NCI-H1436 treated with DMSO at 0.1 percent for 48 hours (cell line): ENCODE measurements at regions not wholly inside any gene's neighbourhood (a gene's known extent, or its start where the extent isn't known, plus 50 kb on each side); places are given as distances from the start of the nearest gene placed in this dataset.
"Not testable (repeated sequence)": the region's sequence is repeated elsewhere in the genome, so short reads cannot be mapped to it uniquely, and the experiment has no call there.

Experiments
- DNase-seq: peaks from one replicate; lab custom pipeline; 2025; lab: John Stamatoyannopoulos, UW

- peak; percentile 12 for DNase-seq
Measured at GRCh38 chr17:21551081-21551881, 141.0 kb upstream of the KCNJ18 start.

DNA sequence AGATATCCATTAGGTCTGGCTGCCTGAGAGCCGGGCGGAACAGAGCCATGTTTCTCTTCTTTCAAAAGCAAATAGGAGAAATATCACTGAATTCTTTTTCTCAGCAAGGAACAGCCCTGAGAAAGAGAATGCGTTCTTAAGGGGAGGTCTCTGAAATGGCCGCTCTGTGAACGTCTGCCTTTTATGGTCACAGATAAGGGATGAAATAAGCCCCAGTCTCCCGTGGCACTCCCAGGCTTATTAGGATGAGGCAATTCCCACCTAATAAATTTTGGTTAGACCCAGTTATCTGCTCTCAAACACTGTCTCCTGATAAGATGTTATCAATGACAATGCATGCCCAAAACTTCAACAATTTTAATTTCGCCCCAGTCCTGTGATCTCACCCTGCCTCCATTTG lies 133.4 kb upstream of the KCNJ18 start:
- not testable (repeated sequence) for DNase-seq

GRCh38 chr17:21564262-21564661 lies 128.1 kb upstream of the KCNJ18 start:
- no peak for DNase-seq

- DNase-seq = not testable (repeated sequence)
Measured at GRCh38 chr17:21564757-21565156, 127.6 kb upstream of the KCNJ18 start.

DNA sequence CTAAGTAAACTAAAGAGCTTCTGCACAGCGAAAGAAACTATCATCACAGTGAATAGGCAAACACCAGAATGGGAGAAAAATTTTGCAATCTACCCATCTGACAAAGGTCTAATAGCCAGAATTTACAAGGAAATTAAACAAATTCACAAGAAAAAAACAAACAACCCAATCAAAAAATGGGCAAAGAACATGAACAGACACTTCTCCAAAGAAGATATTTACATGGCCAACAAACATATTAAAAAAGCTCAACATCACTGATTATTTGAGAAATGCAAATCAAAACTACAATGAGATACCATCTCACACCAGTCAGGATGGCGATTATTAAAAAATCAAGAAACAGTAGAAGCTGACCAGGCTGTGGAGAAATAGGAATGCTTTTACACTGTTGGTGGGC lies 121.9 kb upstream of the KCNJ18 start:
- DNase-seq = not testable (repeated sequence)

- DNase-seq = not testable (repeated sequence)
Measured at GRCh38 chr17:21572148-21572547, 120.2 kb upstream of the KCNJ18 start.

GRCh38 chr17:21573271-21573960 lies 118.9 kb upstream of the KCNJ18 start:
- not testable (repeated sequence) for DNase-seq

DNA sequence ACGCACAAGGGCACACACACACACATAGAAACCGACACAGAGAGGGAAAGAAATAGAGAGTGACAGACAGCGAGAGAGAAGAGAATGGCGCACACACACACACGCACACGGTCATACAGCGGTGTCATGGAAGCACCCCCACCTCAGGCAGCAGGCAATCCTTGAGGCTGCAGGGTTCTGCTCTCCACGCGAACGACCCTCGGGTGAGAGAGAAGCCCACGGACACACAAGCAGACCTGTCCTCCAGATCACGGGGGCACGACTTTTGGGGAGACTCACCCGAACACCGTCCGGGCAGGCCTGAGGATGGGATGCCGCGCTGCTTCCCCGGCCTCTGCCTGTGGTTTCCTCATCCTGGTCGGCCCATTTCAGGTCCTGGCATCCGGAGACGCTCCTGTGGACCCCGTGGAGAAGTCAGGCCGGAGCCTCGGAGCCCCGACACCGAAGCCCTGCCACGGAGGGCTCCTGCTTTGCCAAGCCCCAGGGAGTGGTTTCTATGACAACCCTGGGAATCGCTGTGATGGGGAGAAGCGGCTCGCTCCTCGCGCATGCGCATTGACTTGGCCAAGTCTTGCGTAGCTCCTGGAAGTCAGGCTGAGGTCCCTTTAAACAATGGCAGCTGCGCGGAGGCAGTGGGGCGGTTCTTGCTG lies 118.2 kb upstream of the KCNJ18 start:
- no peak for DNase-seq

- not testable (repeated sequence) for DNase-seq
Measured at GRCh38 chr17:21574611-21575255, 117.6 kb upstream of the KCNJ18 start.

DNA sequence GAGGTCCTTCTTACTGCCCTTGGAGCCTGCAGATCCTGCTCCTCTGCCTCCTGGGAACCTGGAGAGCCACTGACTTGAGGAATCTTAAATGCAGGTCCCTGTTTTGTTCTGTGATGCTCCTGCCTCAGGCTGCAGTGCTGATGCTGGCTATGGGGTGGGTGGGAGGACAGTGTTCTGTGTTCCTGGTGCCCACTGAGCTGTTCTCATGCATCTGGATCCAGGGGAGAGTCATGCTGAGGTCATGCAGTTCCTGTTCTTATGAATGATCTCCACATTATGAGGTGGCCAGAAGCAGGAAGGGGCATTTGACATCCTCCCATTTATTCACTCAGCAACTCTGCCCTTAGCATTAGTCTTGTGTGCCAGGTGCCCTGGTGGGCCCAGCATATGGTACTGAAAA lies 113.5 kb upstream of the KCNJ18 start:
- not testable (repeated sequence) for DNase-seq

GRCh38 chr17:21592774-21593173 lies 99.5 kb upstream of the KCNJ18 start:
- DNase-seq = no peak

- DNase-seq = not testable (repeated sequence)
Measured at GRCh38 chr17:21593452-21594105, 98.7 kb upstream of the KCNJ18 start.

DNA sequence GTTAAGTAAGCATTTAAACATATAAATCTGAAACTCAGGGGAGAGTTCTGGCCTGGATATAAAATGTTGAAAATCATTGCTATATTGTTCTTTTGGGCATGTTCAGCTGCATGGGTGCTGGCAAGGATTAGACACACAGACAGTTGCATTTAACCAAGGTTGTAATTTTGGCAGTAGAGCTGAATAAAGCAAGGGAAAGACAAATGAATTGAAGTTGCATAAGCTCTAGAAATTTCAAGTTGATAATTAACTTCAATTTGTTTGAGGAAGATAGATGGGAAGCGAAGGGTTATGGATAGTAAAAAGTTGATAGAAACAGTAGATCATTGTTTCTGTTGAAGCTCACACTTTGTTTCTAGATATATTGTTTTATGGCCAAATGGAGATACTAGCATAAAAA lies 97.2 kb upstream of the KCNJ18 start:
- DNase-seq = no peak

GRCh38 chr17:21602176-21602575 lies 90.1 kb upstream of the KCNJ18 start:
- DNase-seq = no peak

DNA sequence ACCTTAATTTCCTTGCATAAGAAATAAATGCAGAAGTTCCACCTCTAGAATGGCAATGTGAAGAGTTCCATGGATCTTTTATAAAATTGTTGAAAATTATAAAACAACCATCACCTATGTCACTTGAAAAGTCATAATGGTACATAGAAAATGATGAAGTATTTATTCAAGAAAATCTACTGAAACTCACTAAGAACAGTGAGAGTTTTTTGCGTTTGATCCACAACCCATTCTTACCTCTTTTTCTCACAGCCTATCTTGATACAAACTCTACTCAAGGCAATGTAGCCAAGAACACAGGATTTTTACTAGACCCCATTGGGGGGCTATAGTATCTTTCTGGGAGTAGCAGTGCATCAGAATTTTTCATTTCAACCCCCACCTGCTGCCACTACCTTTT lies 89.0 kb upstream of the KCNJ18 start:
- not testable (repeated sequence) for DNase-seq

- not testable (repeated sequence) for DNase-seq
Measured at GRCh38 chr17:21611443-21611842, 80.9 kb upstream of the KCNJ18 start.

DNA sequence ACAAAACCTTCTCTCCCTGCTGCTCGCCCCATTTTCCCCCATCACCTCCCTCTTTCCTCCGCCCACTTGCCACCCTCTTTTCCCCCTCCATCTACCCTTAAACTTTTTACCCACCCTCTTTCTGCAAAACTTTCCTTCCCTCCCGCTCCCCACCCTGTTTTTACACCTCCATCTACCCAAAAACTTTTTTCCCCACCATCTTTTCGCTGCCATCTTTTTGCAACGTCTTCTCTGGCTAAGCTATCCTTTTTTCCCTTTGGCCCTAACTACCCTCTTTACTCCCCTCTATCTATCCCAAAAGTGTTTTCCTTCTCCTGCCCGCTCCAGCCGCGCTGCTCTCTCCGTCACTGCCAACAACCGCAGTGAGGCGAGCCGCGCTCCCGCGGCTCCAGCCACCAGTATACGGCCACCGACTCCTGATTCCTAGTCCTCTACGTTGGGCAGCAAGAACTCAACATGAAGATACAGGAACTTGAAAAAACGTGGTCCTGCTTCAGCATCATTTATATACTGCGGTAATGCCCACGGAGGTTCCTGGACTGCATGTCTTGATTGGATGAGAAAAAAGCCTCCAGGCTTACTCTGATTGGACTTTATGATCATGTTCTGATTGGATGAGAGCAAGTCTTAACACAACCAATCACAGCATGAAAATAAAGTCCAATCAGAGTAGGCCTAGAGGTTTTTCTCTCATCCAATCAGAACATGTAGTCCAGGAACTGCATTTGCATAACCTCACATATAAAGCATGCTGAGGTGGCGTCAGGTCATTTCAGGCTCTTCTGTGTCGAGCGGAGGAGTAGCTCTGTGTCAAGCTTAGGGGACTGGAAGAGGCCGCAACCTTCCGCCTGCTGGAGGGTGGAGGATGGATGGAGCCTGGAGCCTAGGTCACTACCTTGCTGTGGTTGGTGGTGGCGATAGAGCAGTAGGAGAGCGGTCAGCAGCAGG lies 79.9 kb upstream of the KCNJ18 start:
- not testable (repeated sequence) for DNase-seq

- no peak for DNase-seq
Measured at GRCh38 chr17:21613071-21613429, 79.3 kb upstream of the KCNJ18 start.

DNA sequence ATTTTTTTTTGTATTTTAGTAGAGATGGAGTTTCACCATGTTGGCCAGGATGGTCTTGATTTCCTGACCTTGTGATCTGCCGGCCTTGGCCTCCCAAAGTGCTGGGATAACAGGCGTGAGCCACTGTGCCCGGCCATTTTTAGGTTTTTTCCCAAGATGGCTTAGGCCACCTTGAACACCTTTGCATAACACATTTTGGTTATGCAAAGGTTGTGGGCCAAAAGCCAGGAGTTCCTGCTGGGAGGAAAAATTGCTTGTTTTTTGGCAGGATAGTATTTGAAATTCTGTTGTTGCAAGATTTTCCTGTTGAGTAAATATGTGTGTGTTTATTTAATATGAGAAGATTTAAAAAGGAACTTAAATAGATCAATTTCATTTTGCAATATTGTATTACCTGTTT lies 65.3 kb upstream of the KCNJ18 start:
- not testable (repeated sequence) for DNase-seq
